ENCODE measurements at regions not wholly inside any gene's neighbourhood (a gene's known extent, or its start where the extent isn't known, plus 50 kb on each side); places are given as distances from the start of the nearest gene placed in this dataset.

- no peak for TF ChIP-seq SIN3B (IDR thresholded peaks at IDR 0.05; ENCODE audit: low read depth)
- no peak for TF ChIP-seq EZH2 (IDR thresholded peaks at IDR 0.05; ENCODE audit: borderline replicate concordance, low read depth, low read length)
- no peak for TF ChIP-seq ZNF274 (IDR thresholded peaks at IDR 0.05; ENCODE audit: borderline replicate concordance, low read depth, low read length)
- no peak for TF ChIP-seq FOXM1 (IDR thresholded peaks at IDR 0.05; ENCODE audit: low read depth)
- TF ChIP-seq FOXM1 (CRISPR knock-in tag; IDR thresholded peaks at IDR 0.05; ENCODE audit: low read depth) = no peak
- TF ChIP-seq BDP1 (IDR thresholded peaks at IDR 0.05; ENCODE audit: insufficient read depth, insufficient read length) = no peak
- TF ChIP-seq, protein P1, sequence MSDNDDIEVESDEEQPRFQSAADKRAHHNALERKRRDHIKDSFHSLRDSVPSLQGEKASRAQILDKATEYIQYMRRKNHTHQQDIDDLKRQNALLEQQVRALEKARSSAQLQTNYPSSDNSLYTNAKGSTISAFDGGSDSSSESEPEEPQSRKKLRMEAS (CRISPR knock-in tag; IDR thresholded peaks at IDR 0.05) = no peak
- TF ChIP-seq HIVEP1 (CRISPR knock-in tag; IDR thresholded peaks at IDR 0.05) = no peak
- TF ChIP-seq MED1 (CRISPR knock-in tag; IDR thresholded peaks at IDR 0.05; ENCODE audit: borderline replicate concordance) = no peak
- no peak for TF ChIP-seq BRCA1 (IDR thresholded peaks at IDR 0.05)
- TF ChIP-seq BRCA1 (CRISPR knock-in tag; IDR thresholded peaks at IDR 0.05) = no peak
Observed at GRCh38 chr13:74919914-74920313, 562.1 kb downstream of the TBC1D4 start.

Measured in K562 (cell line).